ENCODE measurements at regions not wholly inside any gene's neighbourhood (a gene's known extent, or its start where the extent isn't known, plus 50 kb on each side); places are given as distances from the start of the nearest gene placed in this dataset.

- DNase-seq (ENCODE audit: low read depth), result no peak
- Histone ChIP-seq H3K27me3 (ENCODE audit: control insufficient read depth, insufficient read depth, low read length) (no peaks in the 10 kb centered on the region), H3K36me3 (ENCODE audit: control insufficient read depth, insufficient read depth, low read length) (no peaks in the 10 kb centered on the region), H3K4me3 (ENCODE audit: low read depth, low read length) (no peak overlapping the region)
- TF ChIP-seq CTCF (IDR thresholded peaks at IDR 0.05; ENCODE audit: insufficient read depth, low read length, poor library complexity, severe bottlenecking), result no peak
Measured at GRCh38 chr5:68012831-68013230, 202.7 kb upstream of the PIK3R1 start.

- H3K27me3 ChIP-seq (ENCODE audit: control insufficient read depth, insufficient read depth, low read length), result no peaks in the 10 kb centered on the region
Measured at GRCh38 chr5:68012429-68012828, 203.1 kb upstream of the PIK3R1 start.

DNA sequence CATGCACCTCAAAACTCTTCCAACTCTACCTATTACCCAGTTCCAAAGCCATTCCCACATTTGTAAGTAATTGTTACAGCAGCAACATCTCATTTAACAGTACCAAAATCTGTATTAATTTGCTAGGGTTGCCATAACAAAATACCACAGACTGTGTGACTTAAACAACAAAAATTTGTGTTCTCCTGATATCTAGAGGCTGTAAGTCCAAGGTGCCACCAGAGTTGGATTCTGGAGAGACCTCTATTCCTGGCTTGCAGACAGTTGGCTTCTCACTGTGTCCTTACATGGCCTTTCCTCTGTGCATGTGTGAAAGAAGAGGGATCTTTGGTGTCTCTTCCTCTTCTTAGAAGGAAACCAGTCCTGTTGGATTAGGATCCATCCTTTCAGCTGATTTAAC is 203.8 kb upstream of the PIK3R1 start:
- TF ChIP-seq CTCF (IDR thresholded peaks at IDR 0.05; ENCODE audit: insufficient read depth, low read length, poor library complexity, severe bottlenecking), result no peak
- H3K36me3 ChIP-seq (ENCODE audit: control insufficient read depth, insufficient read depth, low read length), result no peaks in the 10 kb centered on the region
- no peak for DNase-seq (ENCODE audit: low read depth)
- no peaks in the 10 kb centered on the region for H3K27me3 ChIP-seq (ENCODE audit: control insufficient read depth, insufficient read depth, low read length)
- no peak overlapping the region for H3K4me3 ChIP-seq (ENCODE audit: low read depth, low read length)

More at GRCh38 chr5:68012429-68012828, 203.1 kb upstream of the PIK3R1 start:
- no peaks in the 10 kb centered on the region for H3K36me3 ChIP-seq (ENCODE audit: control insufficient read depth, insufficient read depth, low read length)
- DNase-seq (ENCODE audit: low read depth), result no peak
- TF ChIP-seq CTCF (IDR thresholded peaks at IDR 0.05; ENCODE audit: insufficient read depth, low read length, poor library complexity, severe bottlenecking), result no peak
- H3K4me3 ChIP-seq (ENCODE audit: low read depth, low read length), result no peak overlapping the region

DNA sequence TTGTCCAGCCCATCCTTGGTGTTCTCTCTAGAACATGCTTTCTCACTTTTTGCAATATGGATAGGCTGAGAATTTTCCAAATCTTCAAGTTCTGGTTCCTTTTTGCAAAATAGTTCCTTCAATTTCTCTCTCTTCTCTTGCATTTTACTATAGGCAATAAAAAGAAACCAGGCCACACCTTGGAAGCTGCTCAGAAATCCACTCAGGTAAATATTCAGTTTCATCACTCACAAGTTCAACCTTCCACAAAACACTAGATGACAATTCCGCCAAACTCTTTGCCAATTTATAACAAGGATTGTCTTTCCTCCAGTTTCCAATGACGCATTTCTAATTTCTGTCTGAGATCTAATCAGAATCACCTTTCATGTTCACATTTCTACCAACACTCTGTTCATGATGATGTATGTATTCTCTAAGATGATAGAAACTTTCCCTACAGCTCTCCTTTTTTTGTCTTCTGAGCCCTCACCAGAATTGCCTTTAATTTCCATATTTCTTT is 204.2 kb upstream of the PIK3R1 start:
- no peak for TF ChIP-seq CTCF (IDR thresholded peaks at IDR 0.05; ENCODE audit: insufficient read depth, low read length, poor library complexity, severe bottlenecking)
- no peak overlapping the region for H3K4me3 ChIP-seq (ENCODE audit: low read depth, low read length)
- no peak for DNase-seq (ENCODE audit: low read depth)
- no peaks in the 10 kb centered on the region for H3K36me3 ChIP-seq (ENCODE audit: control insufficient read depth, insufficient read depth, low read length)
- H3K27me3 ChIP-seq (ENCODE audit: control insufficient read depth, insufficient read depth, low read length), result no peaks in the 10 kb centered on the region

DNA sequence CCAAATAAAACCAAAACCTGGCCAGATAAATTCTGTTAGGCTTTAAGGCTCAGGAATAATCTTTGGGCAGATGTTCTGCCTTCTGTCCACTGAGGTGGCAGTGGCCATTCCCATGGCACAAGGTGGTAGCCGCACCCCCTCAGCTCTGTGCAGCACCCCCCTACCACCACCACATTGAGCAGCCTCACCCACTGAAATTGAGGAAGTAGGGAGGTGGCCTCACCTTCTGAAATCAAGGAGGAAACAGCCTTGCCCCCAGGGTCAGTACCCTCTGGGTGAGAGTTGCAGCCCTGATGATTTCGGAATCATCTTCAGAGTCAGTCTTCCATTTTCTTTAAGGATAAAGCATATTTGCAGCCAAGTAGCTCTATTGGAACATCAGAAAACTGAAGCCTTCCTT is 204.8 kb upstream of the PIK3R1 start:
- no peak for DNase-seq (ENCODE audit: low read depth)
- no peak for TF ChIP-seq CTCF (IDR thresholded peaks at IDR 0.05; ENCODE audit: insufficient read depth, low read length, poor library complexity, severe bottlenecking)
- no peaks in the 10 kb centered on the region for H3K36me3 ChIP-seq (ENCODE audit: control insufficient read depth, insufficient read depth, low read length)
- no peak overlapping the region for H3K4me3 ChIP-seq (ENCODE audit: low read depth, low read length)
- H3K27me3 ChIP-seq (ENCODE audit: control insufficient read depth, insufficient read depth, low read length), result no peaks in the 10 kb centered on the region

DNA sequence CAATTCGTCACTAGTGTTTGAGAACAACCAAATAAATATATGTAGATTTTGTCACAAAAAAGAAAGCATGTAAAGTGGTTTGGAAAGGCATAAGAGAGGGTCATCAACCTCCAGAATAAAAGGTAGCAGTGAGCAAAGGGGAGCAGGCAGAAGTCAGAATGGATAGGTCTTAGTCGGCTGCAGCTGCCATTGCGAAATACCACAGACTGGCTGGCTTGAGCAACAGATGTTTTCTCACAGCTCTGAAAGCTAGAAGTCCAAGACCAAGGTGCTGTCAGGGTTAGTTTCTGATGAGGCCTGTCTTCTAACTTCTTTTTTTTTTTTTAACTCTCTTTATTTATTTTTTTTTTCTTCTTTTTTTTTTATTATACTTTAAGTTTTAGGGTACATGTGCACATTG is 208.1 kb upstream of the PIK3R1 start:
- Histone ChIP-seq H3K27me3 (ENCODE audit: control insufficient read depth, insufficient read depth, low read length) (no peaks in the 10 kb centered on the region), H3K4me3 (ENCODE audit: low read depth, low read length) (no peak overlapping the region), H3K36me3 (ENCODE audit: control insufficient read depth, insufficient read depth, low read length) (no peaks in the 10 kb centered on the region)
- peak; percentile 43 for DNase-seq (ENCODE audit: low read depth)
- TF ChIP-seq CTCF (IDR thresholded peaks at IDR 0.05; ENCODE audit: insufficient read depth, low read length, poor library complexity, severe bottlenecking), result no peak

All from kidney epithelial cell (primary cell).